Panc1 (cell line): ENCODE measurements at regions not wholly inside any gene's neighbourhood (a gene's known extent, or its start where the extent isn't known, plus 50 kb on each side); places are given as distances from the start of the nearest gene placed in this dataset.

Experiments
- POLR2AphosphoS5 ChIP-seq: IDR thresholded peaks from 2 replicates; pipeline ENCODE4 v1.6.1; 2012; ENCODE audit warnings: mild to moderate bottlenecking, low read depth, low read length, moderate library complexity
- TCF7L2 ChIP-seq: IDR thresholded peaks from 2 replicates; pipeline ENCODE4 v1.6.1; 2011; ENCODE audit warnings: mild to moderate bottlenecking, low read depth, low read length, inconsistent platforms
- TF ChIP-seq, protein P1 (sequence below), 2 experiments: IDR thresholded peaks; 2 replicates each; pipeline ENCODE4 v1.6.1; 2011 to 2012; ENCODE audit warnings: low read depth in 2 of 2, control low read depth in 1 of 2, low read length in 1 of 2, mild to moderate bottlenecking in 1 of 2, moderate library complexity in 1 of 2; ENCODE audit not compliant: insufficient read depth in 1 of 2
- TF ChIP-seq, protein P2 (sequence below): fragments of 450-650 bp; IDR thresholded peaks from 2 replicates; pipeline ENCODE4 v1.5.1; 2017; ENCODE audit warnings: mild to moderate bottlenecking

DNA sequence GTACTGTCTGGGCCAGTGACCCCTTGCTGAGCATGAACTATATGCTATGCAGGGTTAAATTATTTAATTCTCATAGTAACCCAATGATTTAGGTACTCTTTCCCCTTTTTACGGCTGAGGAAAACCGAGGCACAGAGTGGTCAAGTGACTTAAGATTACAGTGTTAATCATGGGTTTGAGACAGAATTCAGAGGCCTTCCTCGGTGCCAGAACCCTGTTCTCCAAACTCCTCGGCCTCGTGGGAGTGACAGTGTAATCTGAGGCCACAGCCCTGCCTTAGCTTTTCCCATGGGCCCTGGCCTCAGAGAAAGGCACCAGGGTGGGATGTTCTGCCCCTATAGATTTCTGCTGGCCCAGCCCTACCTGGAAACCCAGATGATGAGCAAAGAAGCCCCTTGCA lies 86.4 kb upstream of the ZNF648 start:
- TF ChIP-seq, protein P1, sequence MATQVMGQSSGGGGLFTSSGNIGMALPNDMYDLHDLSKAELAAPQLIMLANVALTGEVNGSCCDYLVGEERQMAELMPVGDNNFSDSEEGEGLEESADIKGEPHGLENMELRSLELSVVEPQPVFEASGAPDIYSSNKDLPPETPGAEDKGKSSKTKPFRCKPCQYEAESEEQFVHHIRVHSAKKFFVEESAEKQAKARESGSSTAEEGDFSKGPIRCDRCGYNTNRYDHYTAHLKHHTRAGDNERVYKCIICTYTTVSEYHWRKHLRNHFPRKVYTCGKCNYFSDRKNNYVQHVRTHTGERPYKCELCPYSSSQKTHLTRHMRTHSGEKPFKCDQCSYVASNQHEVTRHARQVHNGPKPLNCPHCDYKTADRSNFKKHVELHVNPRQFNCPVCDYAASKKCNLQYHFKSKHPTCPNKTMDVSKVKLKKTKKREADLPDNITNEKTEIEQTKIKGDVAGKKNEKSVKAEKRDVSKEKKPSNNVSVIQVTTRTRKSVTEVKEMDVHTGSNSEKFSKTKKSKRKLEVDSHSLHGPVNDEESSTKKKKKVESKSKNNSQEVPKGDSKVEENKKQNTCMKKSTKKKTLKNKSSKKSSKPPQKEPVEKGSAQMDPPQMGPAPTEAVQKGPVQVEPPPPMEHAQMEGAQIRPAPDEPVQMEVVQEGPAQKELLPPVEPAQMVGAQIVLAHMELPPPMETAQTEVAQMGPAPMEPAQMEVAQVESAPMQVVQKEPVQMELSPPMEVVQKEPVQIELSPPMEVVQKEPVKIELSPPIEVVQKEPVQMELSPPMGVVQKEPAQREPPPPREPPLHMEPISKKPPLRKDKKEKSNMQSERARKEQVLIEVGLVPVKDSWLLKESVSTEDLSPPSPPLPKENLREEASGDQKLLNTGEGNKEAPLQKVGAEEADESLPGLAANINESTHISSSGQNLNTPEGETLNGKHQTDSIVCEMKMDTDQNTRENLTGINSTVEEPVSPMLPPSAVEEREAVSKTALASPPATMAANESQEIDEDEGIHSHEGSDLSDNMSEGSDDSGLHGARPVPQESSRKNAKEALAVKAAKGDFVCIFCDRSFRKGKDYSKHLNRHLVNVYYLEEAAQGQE (IDR thresholded peaks at IDR 0.05; ENCODE audit: insufficient read depth in 1 of 2, low read depth in 2 of 2, low read length in 1 of 2), result no peak
- TF ChIP-seq, protein P2, sequence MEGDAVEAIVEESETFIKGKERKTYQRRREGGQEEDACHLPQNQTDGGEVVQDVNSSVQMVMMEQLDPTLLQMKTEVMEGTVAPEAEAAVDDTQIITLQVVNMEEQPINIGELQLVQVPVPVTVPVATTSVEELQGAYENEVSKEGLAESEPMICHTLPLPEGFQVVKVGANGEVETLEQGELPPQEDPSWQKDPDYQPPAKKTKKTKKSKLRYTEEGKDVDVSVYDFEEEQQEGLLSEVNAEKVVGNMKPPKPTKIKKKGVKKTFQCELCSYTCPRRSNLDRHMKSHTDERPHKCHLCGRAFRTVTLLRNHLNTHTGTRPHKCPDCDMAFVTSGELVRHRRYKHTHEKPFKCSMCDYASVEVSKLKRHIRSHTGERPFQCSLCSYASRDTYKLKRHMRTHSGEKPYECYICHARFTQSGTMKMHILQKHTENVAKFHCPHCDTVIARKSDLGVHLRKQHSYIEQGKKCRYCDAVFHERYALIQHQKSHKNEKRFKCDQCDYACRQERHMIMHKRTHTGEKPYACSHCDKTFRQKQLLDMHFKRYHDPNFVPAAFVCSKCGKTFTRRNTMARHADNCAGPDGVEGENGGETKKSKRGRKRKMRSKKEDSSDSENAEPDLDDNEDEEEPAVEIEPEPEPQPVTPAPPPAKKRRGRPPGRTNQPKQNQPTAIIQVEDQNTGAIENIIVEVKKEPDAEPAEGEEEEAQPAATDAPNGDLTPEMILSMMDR, result no peak
- no peak for TF ChIP-seq POLR2AphosphoS5
- TF ChIP-seq TCF7L2, result no peak
